Renal cortical epithelial cell (primary cell): ENCODE measurements at regions not wholly inside any gene's neighbourhood (a gene's known extent, or its start where the extent isn't known, plus 50 kb on each side); places are given as distances from the start of the nearest gene placed in this dataset.
"Not testable (repeated sequence)": the region's sequence is repeated elsewhere in the genome, so short reads cannot be mapped to it uniquely, and the experiment has no call there.

Source experiments
- DNase-seq: peaks from one replicate; pipeline ENCODE4 v3.0.0-alpha.2; 2011; ENCODE audit warnings: low read depth

- no peak for DNase-seq
Observed at GRCh38 chr11:82210011-82210410, 523.7 kb downstream of the FAM181B start.

GRCh38 chr11:82195283-82195682, 538.4 kb downstream of the FAM181B start:
- DNase-seq: peak; percentile 19

- peak; percentile 4 for DNase-seq
Observed at GRCh38 chr11:82194521-82194920, 539.1 kb downstream of the FAM181B start.

- DNase-seq: no peak
Observed at GRCh38 chr11:82191695-82192094, 542.0 kb downstream of the FAM181B start.

GRCh38 chr11:82185925-82186324, 547.7 kb downstream of the FAM181B start:
- no peak for DNase-seq

- DNase-seq: no peak
Observed at GRCh38 chr11:82184966-82185365, 548.7 kb downstream of the FAM181B start.

- DNase-seq: no peak
Observed at GRCh38 chr11:82183346-82183745, 550.3 kb downstream of the FAM181B start.

- DNase-seq: not testable (repeated sequence)
Observed at GRCh38 chr11:82182697-82183096, 551.0 kb downstream of the FAM181B start.

- not testable (repeated sequence) for DNase-seq
Observed at GRCh38 chr11:82181796-82182195, 551.9 kb downstream of the FAM181B start.

- DNase-seq: no peak
Observed at GRCh38 chr11:82176945-82177344, 556.7 kb downstream of the FAM181B start.

GRCh38 chr11:82176365-82176764, 557.3 kb downstream of the FAM181B start:
- no peak for DNase-seq

- DNase-seq: no peak
Observed at GRCh38 chr11:82174610-82175009, 559.1 kb downstream of the FAM181B start.

- no peak for DNase-seq
Observed at GRCh38 chr11:82146789-82147188, 586.9 kb downstream of the FAM181B start.

- DNase-seq: no peak
Observed at GRCh38 chr11:82118946-82119345, 614.7 kb downstream of the FAM181B start.

GRCh38 chr11:82117362-82117761, 616.3 kb downstream of the FAM181B start:
- DNase-seq: no peak

GRCh38 chr11:82105331-82105998, 628.2 kb downstream of the FAM181B start:
- DNase-seq: no peak

GRCh38 chr11:82092904-82093303, 640.8 kb downstream of the FAM181B start:
- DNase-seq: no peak

GRCh38 chr11:82089426-82089825, 644.2 kb downstream of the FAM181B start:
- no peak for DNase-seq

- no peak for DNase-seq
Observed at GRCh38 chr11:82085493-82085892, 648.2 kb downstream of the FAM181B start.

- no peak for DNase-seq
Observed at GRCh38 chr11:82082976-82083375, 650.7 kb downstream of the FAM181B start.

GRCh38 chr11:82080160-82080559, 653.5 kb downstream of the FAM181B start:
- DNase-seq: peak; percentile 43

GRCh38 chr11:82076126-82076525, 657.5 kb downstream of the FAM181B start:
- no peak for DNase-seq

- DNase-seq: no peak
Observed at GRCh38 chr11:82059505-82059904, 674.2 kb downstream of the FAM181B start.

GRCh38 chr11:82056450-82056849, 677.2 kb downstream of the FAM181B start:
- DNase-seq: no peak
